ENCODE measurements at regions not wholly inside any gene's neighbourhood (a gene's known extent, or its start where the extent isn't known, plus 50 kb on each side); places are given as distances from the start of the nearest gene placed in this dataset.

- no peak overlapping the region for H2BK15ac ChIP-seq (ENCODE audit: low read depth, low read length)
- H2BK5ac ChIP-seq (ENCODE audit: low read depth, low read length, poor library complexity, severe bottlenecking) = no peak overlapping the region
- ATAC-seq (ENCODE audit: low read depth) = no peak
- no peak overlapping the region for H3K56ac ChIP-seq (ENCODE audit: extremely low read depth, insufficient read depth, low read length)
- no peak overlapping the region for H2AK5ac ChIP-seq (ENCODE audit: low read depth, low read length)
- H3K36me3 ChIP-seq (ENCODE audit: control insufficient read depth, insufficient read depth, low read length) = no peaks in the 10 kb centered on the region
- no peak overlapping the region for H3K4ac ChIP-seq (ENCODE audit: low read depth, low read length)
- H4K5ac ChIP-seq (ENCODE audit: low read depth, low read length) = no peak overlapping the region
- H2BK20ac ChIP-seq (ENCODE audit: low read depth, low read length) = no peak overlapping the region
- no peak overlapping the region for H3K23ac ChIP-seq (ENCODE audit: low read depth, low read length)
- in situ Hi-C loops (cut with MboI; ENCODE audit: low sequenced_read_pairs) (no loop called here), intact Hi-C loops (cut with micrococcal nuclease) (no loop called here), dilution Hi-C loops (cut with HindIII; ENCODE audit: low sequenced_read_pairs, unreplicated experiment) (no loop called here)
- no peak overlapping the region for H3K4me2 ChIP-seq (ENCODE audit: low read depth, low read length)
- no peaks in the 10 kb centered on the region for H4K20me1 ChIP-seq (ENCODE audit: insufficient read depth, low read length)
- H3K14ac ChIP-seq (replicated peaks; ENCODE audit: low read depth, low read length) = no peak overlapping the region
- no peaks in the 10 kb centered on the region for H3K9me1 ChIP-seq (ENCODE audit: insufficient read depth, low read length)
- no peaks in the 10 kb centered on the region for H3K9me3 ChIP-seq (ENCODE audit: control insufficient read depth, insufficient read depth, low read length)
- H3K27me3 ChIP-seq (ENCODE audit: control insufficient read depth, insufficient read depth, low read length) = no peaks in the 10 kb centered on the region
- H4K8ac ChIP-seq (ENCODE audit: low read depth in 2 of 2, low read length in 2 of 2) = no peak overlapping the region
- no peak overlapping the region for H2AK9ac ChIP-seq (replicated peaks; ENCODE audit: low read depth, low read length, poor library complexity)
- no peak for DNase-seq
- H3K9ac ChIP-seq (ENCODE audit: low read depth, low read length) = no peak overlapping the region
- H4K91ac ChIP-seq (ENCODE audit: insufficient read depth, low read depth, low read length) = no peak overlapping the region
- no peaks in the 10 kb centered on the region for H3K4me1 ChIP-seq (ENCODE audit: control insufficient read depth, insufficient read depth, low read length)
- ChIA-PET CTCF (no interaction called here), POLR2A (ENCODE audit: unreplicated experiment) (no interaction called here)
- H3K18ac ChIP-seq (ENCODE audit: low read depth, low read length) = no peak overlapping the region
- no CpG with 5 or more reads among the region's 2 CpGs for WGBS, 2 experiments (ENCODE audit: extremely low coverage in 2 of 2, insufficient read length in 1 of 2)
- H3K4me3 ChIP-seq (ENCODE audit: insufficient read depth, low read depth, low read length) = no peak overlapping the region
- H3K27ac ChIP-seq (ENCODE audit: insufficient read depth, low read length) = no peak overlapping the region
- BruUV-seq (replicated peaks) = no TSS peak
- TF ChIP-seq CHD1 (IDR thresholded peaks at IDR 0.05; ENCODE audit: low read depth, low read length) (no peak), ELK1 (IDR thresholded peaks at IDR 0.05; ENCODE audit: borderline replicate concordance, low read depth, low read length) (no peak), SMC3 (IDR thresholded peaks at IDR 0.05; ENCODE audit: low read depth, low read length) (no peak), CTCF (conservative IDR thresholded peaks at IDR 0.05; ENCODE audit: low read depth, low read length) (no peak), RCOR1 (IDR thresholded peaks at IDR 0.05; ENCODE audit: insufficient replicate concordance, low read length) (no peak), RFX5 (IDR thresholded peaks at IDR 0.05; ENCODE audit: low read depth, low read length) (no peak), BHLHE40 (IDR thresholded peaks at IDR 0.05; ENCODE audit: low read depth, low read length) (no peak), CEBPB (IDR thresholded peaks at IDR 0.05; ENCODE audit: low read depth, low read length) (no peak), MXI1 (IDR thresholded peaks at IDR 0.05; ENCODE audit: borderline replicate concordance, low read depth, low read length) (no peak), FOS (IDR thresholded peaks at IDR 0.05; ENCODE audit: low read depth, low read length) (no peak)
- no peaks in the 10 kb centered on the region for H3K79me1 ChIP-seq (ENCODE audit: low read depth in 1 of 2, low read length in 2 of 2)
- no peak overlapping the region for H2BK120ac ChIP-seq (ENCODE audit: low read depth, low read length)
- no peak overlapping the region for H2AFZ ChIP-seq (replicated peaks; ENCODE audit: low read length, poor library complexity)
These were observed 133.9 kb downstream of the UCHL1 start for GRCh38 chr4:41390661-41391060.

All from IMR-90 (cell line).